ENCODE measurements at regions not wholly inside any gene's neighbourhood (a gene's known extent, or its start where the extent isn't known, plus 50 kb on each side); places are given as distances from the start of the nearest gene placed in this dataset.

DNA sequence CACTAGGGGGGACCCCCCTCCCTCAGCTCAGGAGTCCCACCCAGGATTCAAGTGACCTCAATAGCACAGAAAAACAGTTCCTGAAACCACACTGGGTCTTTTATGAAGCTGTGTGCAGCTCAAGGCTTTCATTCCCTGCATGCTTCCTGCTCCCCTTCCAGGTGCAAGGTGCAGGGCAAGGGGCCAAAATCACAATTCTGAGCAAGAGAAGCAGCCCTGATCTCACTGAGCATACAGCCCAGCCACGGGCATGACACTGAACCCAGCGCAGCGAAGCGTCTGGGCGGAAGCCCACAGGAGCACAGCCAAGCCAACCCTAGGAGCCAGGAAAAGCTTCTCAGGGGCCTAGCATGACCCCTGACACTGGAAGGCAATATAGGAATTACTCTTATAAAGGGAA is 62.9 kb downstream of the IRX2 start:
- Histone ChIP-seq H3K27me3 (replicated peaks in 1 of 7) (peaks cover 0 to 18% (median 0%) of the 10 kb centered on the region in 7 donors), H3K36me3 (no peaks in the 10 kb centered on the region), H3K27ac (no peak overlapping the region), H3K9me3 (peaks cover 0 to 21% (median 10%) of the 10 kb centered on the region in 8 donors), H3K4me3 (no peak overlapping the region), H3K4me1 (no peaks in the 10 kb centered on the region)
- TF ChIP-seq, protein P1, sequence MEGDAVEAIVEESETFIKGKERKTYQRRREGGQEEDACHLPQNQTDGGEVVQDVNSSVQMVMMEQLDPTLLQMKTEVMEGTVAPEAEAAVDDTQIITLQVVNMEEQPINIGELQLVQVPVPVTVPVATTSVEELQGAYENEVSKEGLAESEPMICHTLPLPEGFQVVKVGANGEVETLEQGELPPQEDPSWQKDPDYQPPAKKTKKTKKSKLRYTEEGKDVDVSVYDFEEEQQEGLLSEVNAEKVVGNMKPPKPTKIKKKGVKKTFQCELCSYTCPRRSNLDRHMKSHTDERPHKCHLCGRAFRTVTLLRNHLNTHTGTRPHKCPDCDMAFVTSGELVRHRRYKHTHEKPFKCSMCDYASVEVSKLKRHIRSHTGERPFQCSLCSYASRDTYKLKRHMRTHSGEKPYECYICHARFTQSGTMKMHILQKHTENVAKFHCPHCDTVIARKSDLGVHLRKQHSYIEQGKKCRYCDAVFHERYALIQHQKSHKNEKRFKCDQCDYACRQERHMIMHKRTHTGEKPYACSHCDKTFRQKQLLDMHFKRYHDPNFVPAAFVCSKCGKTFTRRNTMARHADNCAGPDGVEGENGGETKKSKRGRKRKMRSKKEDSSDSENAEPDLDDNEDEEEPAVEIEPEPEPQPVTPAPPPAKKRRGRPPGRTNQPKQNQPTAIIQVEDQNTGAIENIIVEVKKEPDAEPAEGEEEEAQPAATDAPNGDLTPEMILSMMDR (IDR thresholded peaks at IDR 0.05 in 8 of 11, conservative IDR thresholded peaks at IDR 0.05 in 3 of 11), result no peak
- TF ChIP-seq POLR2AphosphoS5 (IDR thresholded peaks at IDR 0.05), result no peak
- no peak for TF ChIP-seq POLR2A (IDR thresholded peaks at IDR 0.05)
- WGBS, 5 donors, result 72 to 91% (median 83%) methylated on average over 5 of the region's 5 CpGs
- intact Hi-C loops (cut with DNase I; ENCODE audit: low total_unique reads), result no loop called here
- DNase-seq, result no peak

DNA sequence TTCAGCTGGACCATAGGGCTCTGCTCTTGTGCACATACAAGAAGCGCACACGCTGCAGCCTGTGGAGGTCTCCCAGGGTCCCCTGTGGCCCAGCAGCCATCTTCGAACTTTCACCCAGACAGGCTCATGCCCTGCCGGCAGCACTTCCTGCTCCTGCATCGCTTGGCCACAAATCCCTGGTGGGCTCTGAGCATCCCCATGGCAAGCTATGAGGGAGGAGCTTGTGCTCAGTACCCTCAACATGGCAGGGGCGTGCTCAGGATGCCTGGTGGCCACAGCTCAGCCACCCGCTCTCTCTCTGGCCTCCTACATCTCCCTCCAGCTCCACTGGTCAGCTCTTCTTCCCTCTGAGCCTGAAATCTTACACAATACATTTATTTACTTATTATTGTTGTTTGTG is 63.7 kb downstream of the IRX2 start:
- Histone ChIP-seq H3K36me3 (no peaks in the 10 kb centered on the region), H3K27ac (no peak overlapping the region), H3K4me1 (no peaks in the 10 kb centered on the region), H3K27me3 (replicated peaks in 1 of 7) (peaks cover 0 to 18% (median 0%) of the 10 kb centered on the region in 7 donors), H3K9me3 (peaks cover 0 to 21% (median 10%) of the 10 kb centered on the region in 8 donors), H3K4me3 (no peak overlapping the region)
- intact Hi-C loops (cut with DNase I; ENCODE audit: low total_unique reads), result no loop called here
- no peak for DNase-seq
- 73 to 80% (median 76%) methylated on average over 7 of the region's 7 CpGs for WGBS, 5 donors
- TF ChIP-seq POLR2AphosphoS5 (IDR thresholded peaks at IDR 0.05), result no peak
- TF ChIP-seq, protein P1 (IDR thresholded peaks at IDR 0.05 in 8 of 11, conservative IDR thresholded peaks at IDR 0.05 in 3 of 11), result no peak
- TF ChIP-seq POLR2A (IDR thresholded peaks at IDR 0.05), result no peak

DNA sequence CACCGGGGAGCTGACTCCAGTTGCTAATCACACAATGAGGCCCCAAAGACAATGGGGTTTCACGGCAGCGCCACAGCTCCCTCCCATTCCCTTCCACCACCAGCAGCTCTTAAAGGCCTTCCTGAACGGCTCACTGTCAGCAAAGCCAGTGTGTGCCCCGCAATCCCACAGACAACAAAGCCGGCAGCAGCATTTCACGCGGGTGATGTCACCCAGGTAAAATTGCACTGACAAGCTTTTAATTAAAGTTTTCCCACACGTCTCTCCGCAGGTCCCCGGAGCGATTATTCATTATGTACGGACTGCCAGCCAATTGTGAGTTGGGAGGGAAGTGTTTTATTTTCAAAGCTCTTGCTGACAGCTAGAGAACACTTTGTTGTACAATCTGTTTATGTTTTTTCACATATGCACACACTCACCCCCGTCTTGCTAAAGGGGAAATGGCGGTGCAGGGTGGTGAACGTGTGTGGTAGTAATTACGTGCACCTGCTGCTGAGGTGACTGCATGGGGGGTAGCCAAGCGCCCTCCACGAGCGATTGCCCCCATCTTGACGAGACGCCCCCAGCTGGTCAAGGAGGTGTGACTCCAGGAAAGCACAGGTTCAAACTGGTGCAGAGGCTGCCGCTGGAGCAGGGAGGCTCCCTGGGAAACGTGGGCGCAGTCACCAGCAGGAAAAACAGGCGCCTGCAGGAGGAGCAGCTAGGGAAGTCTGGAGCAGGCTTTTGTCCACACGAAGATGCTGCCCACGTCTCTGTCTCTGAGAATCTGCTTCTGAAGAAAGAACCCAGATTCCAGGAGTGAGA is 65.0 kb downstream of the IRX2 start:
- TF ChIP-seq POLR2AphosphoS5 (IDR thresholded peaks at IDR 0.05), result no peak
- TF ChIP-seq POLR2A (IDR thresholded peaks at IDR 0.05), result no peak
- TF ChIP-seq, protein P1 (IDR thresholded peaks at IDR 0.05 in 8 of 11, conservative IDR thresholded peaks at IDR 0.05 in 3 of 11), result no peak
- 63 to 75% (median 69%) methylated on average over 25 to 28 of the region's 28 CpGs for WGBS, 5 donors
- Histone ChIP-seq H3K27ac (no peak overlapping the region), H3K9me3 (peaks cover 0 to 11% (median 2%) of the 10 kb centered on the region in 8 donors), H3K36me3 (no peaks in the 10 kb centered on the region), H3K4me3 (no peak overlapping the region), H3K27me3 (replicated peaks in 1 of 7) (peaks cover 0 to 18% (median 0%) of the 10 kb centered on the region in 7 donors), H3K4me1 (no peaks in the 10 kb centered on the region)
- intact Hi-C loops (cut with DNase I; ENCODE audit: low total_unique reads), result no loop called here
- DNase-seq, result no peak

DNA sequence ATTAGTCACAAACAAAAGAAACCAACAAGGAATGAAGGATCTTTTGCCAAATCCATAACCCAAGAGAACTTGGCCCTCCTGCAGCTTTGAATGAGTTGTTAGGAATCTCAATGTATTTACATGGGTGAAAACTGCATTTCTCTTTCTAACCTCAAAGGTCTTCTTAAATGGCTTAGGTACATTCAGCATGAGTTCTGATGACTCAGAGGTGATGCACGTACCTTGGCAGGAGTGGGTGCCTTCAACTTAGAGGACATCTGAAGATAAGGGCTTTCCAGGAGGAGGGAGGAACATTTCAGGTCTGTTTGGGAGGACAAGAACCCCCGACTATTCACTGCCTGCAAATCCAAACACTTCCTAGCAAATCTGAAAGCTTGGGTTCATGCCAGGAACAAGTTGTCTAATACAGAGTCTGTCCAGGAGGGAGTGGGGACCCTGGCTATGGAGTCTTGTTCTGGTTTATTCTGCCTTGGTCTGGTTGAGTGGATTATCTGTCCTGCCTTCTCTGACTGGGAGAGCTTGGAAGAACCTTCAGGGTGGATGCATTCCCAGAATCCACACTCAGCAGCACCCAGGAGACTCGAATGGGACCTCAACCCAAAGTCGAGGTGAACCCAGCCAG is 65.7 kb downstream of the IRX2 start:
- Histone ChIP-seq H3K9me3 (peaks cover 0 to 6% (median 0%) of the 10 kb centered on the region in 8 donors), H3K36me3 (no peaks in the 10 kb centered on the region), H3K4me3 (no peak overlapping the region), H3K27ac (no peak overlapping the region), H3K27me3 (replicated peaks in 1 of 7) (peaks cover 0 to 18% (median 0%) of the 10 kb centered on the region in 7 donors), H3K4me1 (no peaks in the 10 kb centered on the region)
- DNase-seq, result no peak
- no peak for TF ChIP-seq POLR2A (IDR thresholded peaks at IDR 0.05)
- TF ChIP-seq, protein P1 (IDR thresholded peaks at IDR 0.05 in 8 of 11, conservative IDR thresholded peaks at IDR 0.05 in 3 of 11), result no peak
- no peak for TF ChIP-seq POLR2AphosphoS5 (IDR thresholded peaks at IDR 0.05)
- intact Hi-C loops (cut with DNase I; ENCODE audit: low total_unique reads), result no loop called here
- WGBS, 5 donors, result 54 to 80% (median 58%) methylated on average over 3 to 4 of the region's 4 CpGs

Data from spleen (tissue), 11 donors.